Stimulated activated CD8-positive, alpha-beta memory T cell treated with anti-CD3 and anti-CD28 coated beads, Interleukin-15, amount 100 ng/mL, for 1 hour (primary cell): ENCODE measurements at regions not wholly inside any gene's neighbourhood (a gene's known extent, or its start where the extent isn't known, plus 50 kb on each side); places are given as distances from the start of the nearest gene placed in this dataset.
"Not testable (repeated sequence)": the region's sequence is repeated elsewhere in the genome, so short reads cannot be mapped to it uniquely, and the experiment has no call there.

Experiments used
- DNase-seq: peaks from one replicate; pipeline ENCODE4 v3.0.0-alpha.2; 2020; ENCODE audit warnings: low read depth

GRCh38 chr5:112573441-112573840 lies 154.4 kb upstream of the EPB41L4A start:
- no peak for DNase-seq

- DNase-seq: no peak
Measured at GRCh38 chr5:112574536-112574935, 155.5 kb upstream of the EPB41L4A start.

DNA sequence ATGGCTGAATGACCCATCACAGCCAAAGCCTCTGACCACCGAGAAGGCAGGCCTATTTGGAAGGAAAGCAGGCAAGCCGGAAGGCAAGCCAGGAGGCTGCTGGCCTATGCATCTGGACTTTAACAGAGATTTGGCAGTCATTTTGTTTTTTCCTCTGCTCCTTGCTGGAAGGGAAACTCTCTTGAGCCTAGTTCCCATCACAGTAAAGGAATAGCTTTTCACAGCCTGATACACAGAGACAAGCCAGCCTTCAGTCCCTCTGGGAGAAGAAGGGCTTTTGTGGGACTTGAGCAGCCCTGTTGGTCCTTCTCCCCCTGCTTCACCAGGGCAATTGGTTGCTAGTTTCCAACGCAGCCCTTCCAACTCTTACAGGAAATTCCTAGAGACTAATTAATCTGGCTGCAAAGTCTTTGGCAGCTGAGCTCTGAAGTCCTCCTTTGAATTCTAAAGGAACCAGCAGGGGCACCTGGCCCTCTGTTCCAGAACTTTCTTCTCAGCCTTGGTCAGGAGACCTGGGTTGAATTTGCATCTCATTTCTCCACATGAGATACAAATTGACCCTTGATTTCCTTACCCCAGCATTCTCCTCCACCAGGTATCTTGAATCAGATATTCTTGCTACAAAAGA lies 157.3 kb upstream of the EPB41L4A start:
- DNase-seq: no peak

- no peak for DNase-seq
Measured at GRCh38 chr5:112579599-112580170, 158.0 kb upstream of the APC start.

- DNase-seq: no peak
Measured at GRCh38 chr5:112581811-112582320, 155.8 kb upstream of the APC start.

DNA sequence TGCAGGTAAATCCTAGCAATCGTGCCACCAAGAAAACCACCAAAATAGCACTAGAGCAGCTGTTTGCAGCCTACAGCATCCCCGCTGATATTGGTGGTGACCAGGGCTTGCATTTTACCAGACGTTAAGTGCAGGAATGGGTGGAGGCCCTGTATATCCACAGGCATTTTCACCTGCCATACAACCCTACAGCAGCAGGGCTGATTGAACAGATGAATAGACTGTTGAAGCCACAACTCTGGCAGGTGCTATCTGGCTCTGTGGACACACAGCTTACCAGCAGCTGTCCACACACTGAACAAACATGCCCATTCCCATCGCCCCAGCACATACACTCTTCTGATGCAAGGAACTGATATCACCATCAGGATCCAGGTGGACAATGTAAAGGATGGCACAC lies 154.5 kb upstream of the APC start:
- no peak for DNase-seq

DNA sequence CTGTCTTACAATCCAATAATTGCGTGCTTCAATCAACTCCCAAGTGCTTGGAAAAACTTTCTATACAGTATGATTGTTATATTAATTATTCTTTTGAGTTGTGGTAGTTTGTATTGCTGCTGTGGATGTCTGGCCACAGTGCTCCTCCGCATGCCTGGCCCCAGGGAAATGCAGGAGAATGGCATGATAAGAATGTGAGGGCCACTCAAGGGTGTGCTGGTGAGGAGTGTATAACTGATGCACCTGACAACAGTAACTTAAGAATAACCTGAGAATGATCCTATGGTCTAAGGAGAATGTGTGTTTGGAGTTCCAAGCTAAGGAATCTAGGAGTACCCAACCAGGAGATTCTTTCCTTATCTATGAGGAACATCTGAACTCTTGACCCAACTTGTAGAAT lies 152.9 kb upstream of the APC start:
- DNase-seq: no peak

DNA sequence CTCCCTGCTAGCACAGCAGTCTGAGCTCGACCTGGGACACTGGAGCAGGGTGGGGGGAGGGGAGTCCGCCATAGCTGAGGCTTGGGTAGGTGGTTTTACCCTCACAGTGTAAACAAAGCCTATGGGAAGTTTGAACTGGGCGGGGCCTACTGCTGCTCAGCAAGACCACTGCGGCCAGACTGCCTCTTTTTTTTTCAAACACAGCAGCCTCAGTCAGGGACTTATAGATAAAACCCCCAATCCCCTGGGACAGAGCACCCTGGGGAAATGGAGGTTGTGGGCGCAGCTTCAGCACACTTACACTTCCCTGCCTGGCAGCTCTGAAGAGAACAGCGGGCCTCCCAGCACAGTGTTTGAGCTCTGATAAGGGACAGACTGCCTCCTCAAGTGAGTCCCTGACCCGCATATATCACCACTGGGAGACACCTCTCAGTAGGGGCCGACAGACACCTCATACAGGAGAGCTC lies 151.1 kb upstream of the APC start:
- no peak for DNase-seq

- not testable (repeated sequence) for DNase-seq
Measured at GRCh38 chr5:112590858-112591257, 146.8 kb upstream of the APC start.

GRCh38 chr5:112594095-112594850 lies 143.4 kb upstream of the APC start:
- DNase-seq: no peak

- no peak for DNase-seq
Measured at GRCh38 chr5:112594941-112595340, 142.7 kb upstream of the APC start.

- DNase-seq: no peak
Measured at GRCh38 chr5:112597831-112598230, 139.9 kb upstream of the APC start.

DNA sequence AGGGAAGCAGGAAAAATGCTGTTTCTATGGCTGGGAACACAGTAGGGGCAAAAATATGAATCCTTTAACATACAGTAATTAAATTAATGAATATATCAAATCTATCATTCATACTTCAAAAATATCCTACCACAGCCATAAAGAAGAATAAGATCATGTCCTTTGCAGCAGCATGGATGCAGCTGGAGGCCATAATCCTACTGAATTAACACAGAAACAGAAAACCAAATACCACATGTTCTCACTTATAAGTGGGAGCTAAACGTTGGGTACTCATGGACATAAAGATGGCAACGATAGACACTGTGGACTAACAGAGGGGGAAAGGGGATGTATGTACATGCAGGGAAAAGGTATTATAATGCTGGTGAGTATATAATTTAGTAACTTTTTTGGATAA lies 137.2 kb upstream of the APC start:
- DNase-seq: not testable (repeated sequence)

GRCh38 chr5:112604732-112605630 lies 132.7 kb upstream of the APC start:
- DNase-seq: no peak

- DNase-seq: no peak
Measured at GRCh38 chr5:112608975-112609374, 128.7 kb upstream of the APC start.

DNA sequence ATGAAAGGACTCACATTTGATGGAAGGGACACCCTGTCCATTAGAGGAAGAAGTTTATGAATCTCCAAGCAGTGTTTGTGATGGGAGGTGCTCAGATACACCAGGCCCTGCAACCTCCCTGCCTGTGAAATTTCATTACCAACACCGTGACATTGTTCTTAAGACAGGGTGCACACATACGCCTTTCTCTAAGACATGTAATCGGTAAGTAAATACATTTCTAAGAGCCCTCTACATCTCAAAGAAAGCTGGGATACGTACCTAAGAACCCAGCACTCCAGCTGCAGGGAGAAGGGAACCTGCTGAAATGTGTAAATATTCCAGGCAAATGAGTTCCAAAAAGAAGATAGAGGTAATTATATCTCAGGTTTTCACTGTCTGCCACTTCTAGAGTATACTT lies 125.0 kb upstream of the APC start:
- no peak for DNase-seq

DNA sequence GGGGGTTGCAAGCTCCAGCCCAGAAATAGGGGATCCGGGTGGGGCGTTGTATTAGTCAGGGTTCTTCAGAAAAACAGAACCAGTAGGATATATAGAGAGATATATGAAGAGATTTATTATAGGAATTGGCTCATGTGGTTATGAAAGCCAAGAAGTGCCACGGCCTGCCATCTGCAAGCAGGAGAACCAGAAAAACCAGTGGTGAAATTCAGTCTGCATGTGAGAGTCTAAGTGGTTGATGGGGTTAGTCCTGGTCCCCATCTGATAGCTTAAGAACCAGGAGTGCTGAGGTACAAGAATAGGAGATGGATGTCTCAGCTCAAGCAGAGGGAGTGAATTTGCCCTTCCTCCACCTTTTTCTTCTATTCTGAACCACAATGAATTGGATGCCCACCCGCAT lies 123.4 kb upstream of the APC start:
- DNase-seq: no peak

DNA sequence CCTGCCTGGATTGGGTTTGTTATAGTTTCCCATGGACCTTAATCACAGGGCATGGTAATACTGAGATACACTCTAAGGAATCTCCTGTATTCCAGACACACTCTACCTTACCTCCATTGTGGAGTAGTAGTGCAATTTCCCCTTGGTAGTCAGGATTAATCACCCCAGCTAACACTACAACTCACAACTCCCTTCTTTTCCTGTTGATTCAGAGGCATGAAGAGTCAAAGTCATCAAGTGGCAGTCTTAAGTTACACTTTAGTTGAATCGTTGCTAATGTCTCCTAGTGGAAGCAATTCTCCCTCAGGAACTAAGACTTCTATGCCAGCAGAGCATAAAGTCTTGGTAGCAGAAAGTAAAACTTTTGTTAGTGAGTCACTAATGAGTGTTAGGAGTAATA lies 122.7 kb upstream of the APC start:
- no peak for DNase-seq

- DNase-seq: no peak
Measured at GRCh38 chr5:112616812-112617547, 120.7 kb upstream of the APC start.

DNA sequence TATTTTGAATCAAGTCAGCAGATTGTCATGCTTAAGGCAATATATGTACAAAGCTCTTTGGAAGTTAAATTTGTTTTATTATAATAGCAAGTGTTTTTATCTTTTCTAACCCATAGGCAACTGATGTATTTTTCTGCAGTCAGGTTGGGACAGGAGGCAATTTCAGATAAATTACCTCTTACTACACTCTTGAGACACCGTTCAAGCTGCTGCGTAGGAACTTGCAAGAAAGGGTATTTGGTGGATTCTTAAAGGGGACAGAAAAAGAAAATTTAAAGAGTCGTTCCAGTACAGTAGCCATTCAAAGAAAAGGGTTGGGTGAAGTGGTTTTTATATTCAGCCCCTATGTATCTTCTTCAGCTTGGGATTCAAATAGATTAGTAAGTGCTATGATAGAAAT lies 112.4 kb upstream of the APC start:
- DNase-seq: no peak

DNA sequence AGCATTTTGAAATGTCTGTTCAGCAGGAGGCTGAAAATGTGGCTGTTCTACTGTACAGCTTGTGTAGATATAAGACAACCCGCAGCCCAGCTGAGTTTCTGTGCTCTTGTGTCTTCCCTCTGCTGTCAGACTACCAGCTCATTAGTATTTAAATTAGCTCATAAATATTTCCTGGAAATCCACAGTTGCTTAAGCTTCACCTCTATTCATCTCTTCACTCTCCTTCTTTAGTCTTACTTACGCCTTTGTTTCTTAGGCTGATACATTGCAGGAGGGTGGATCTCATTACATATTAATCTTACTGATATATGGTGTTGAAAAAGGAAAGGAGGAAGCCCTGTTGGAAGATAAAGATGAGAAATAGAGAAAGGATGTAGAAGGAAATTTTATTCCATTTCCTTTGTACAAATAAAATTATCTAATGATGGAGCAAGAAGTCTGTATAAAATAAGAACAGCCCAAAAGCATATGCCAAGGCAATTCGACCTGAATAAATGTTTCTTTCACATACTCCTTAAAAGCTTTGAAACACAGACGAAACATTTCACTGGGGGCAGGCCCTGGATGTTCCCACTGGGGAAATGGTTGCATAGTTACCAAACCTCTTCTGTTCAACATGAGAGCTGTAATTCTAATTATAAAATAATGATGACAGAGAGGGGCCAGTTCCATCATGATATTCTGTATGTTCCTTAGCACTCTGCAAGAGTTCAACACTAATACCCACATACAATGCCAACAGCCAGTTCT lies 111.8 kb upstream of the APC start:
- no peak for DNase-seq
